BE2C (cell line): ENCODE measurements at regions not wholly inside any gene's neighbourhood (a gene's known extent, or its start where the extent isn't known, plus 50 kb on each side); places are given as distances from the start of the nearest gene placed in this dataset.

Experiments used
- DNase-seq: peaks from one replicate; pipeline ENCODE4 v3.0.0-alpha.2; 2020
- H3K27me3 ChIP-seq: fragments of 250-450 bp; sonication (Bioruptor Pico); 2 replicates; pipeline ENCODE4 v1.5.1; 2020; ENCODE audit warnings: mild to moderate bottlenecking
- H3K36me3 ChIP-seq: fragments of 250-450 bp; sonication (Bioruptor Pico); 2 replicates; pipeline ENCODE4 v1.5.1; 2020; ENCODE audit warnings: mild to moderate bottlenecking
- H3K4me1 ChIP-seq: fragments of 250-450 bp; sonication (Bioruptor Pico); 2 replicates; pipeline ENCODE4 v1.5.1; 2020
- H3K4me3 ChIP-seq: 2 replicates; pipeline ENCODE4 v1.5.1; 2011; ENCODE audit warnings: low read depth, low read length
- H3K9me3 ChIP-seq: fragments of 250-450 bp; sonication (Bioruptor Pico); 2 replicates; pipeline ENCODE4 v1.5.1; 2020
- TF ChIP-seq, protein P1 (sequence below): IDR thresholded peaks from 2 replicates; pipeline ENCODE4 v1.5.1; 2012; ENCODE audit warnings: mild to moderate bottlenecking, low read depth, low read length

DNA sequence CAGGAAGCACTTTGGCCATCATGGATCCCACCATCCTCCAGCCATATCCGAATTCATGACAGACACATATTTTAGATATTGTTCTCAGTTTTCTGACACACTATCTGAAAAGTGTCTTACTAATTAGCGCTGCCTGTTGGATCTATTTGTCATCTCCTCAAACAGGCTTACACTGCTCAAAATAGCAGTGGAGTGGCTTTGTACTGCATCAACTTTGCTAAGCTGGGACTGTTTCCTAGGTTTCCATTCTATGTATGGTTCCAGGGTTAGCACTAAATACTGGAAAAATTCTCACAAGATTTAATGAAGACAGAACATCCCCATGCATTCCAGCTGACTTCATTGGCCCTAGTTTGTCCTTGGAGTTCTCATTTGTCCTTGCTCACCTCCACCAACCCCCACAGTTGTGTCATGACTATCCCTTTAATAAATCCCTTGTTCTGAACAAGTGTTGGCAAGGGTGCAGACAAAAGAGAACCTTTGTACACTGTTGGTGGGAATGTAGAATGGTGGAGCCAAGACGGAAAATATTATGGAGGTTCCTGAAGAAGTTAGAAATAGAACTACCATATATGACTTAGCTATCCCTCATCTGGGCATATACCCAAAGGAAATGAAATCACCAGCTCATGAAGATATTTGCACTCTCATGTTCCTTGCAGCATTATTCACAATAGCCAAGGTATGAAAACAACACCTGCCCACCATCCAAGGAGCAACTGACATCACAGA is 136.5 kb upstream of the RAI14 start:
- DNase-seq, result no peak
- TF ChIP-seq, protein P1, sequence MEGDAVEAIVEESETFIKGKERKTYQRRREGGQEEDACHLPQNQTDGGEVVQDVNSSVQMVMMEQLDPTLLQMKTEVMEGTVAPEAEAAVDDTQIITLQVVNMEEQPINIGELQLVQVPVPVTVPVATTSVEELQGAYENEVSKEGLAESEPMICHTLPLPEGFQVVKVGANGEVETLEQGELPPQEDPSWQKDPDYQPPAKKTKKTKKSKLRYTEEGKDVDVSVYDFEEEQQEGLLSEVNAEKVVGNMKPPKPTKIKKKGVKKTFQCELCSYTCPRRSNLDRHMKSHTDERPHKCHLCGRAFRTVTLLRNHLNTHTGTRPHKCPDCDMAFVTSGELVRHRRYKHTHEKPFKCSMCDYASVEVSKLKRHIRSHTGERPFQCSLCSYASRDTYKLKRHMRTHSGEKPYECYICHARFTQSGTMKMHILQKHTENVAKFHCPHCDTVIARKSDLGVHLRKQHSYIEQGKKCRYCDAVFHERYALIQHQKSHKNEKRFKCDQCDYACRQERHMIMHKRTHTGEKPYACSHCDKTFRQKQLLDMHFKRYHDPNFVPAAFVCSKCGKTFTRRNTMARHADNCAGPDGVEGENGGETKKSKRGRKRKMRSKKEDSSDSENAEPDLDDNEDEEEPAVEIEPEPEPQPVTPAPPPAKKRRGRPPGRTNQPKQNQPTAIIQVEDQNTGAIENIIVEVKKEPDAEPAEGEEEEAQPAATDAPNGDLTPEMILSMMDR, result no peak
- Histone ChIP-seq H3K4me3 (no peak overlapping the region), H3K4me1 (no peaks in the 10 kb centered on the region), H3K27me3 (no peaks in the 10 kb centered on the region), H3K36me3 (no peaks in the 10 kb centered on the region), H3K9me3 (no peaks in the 10 kb centered on the region)

DNA sequence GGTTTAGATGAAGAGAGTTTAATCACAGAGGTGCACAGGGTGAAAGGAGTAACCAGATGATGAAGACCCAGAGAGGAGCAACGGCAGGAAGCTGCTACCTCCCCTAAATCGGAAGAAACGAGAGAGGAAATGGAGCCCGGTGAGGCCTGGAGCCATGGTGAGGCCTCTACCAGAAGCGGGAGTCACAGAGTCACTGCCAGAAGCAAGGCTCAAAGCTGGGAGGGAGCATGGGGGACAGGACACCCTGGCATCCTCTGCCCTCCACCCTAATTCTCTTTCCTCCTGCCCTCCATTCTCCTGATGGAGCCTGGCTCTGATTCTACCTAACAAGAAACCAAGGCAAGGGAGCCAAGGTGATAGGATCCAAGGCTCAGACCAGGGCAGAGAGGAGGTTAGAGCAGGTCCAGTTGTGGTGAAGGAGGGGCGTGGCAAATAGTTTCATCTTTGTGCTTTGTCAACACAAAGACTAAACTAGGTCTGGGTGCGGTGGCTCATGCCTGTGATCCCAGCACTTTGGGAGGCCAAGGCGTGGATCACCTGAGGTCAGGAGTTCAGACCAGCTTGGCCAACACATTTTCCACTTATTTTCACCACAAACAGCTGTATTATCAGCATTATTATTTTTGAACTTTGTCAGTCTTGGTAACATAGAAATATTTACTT is 134.4 kb upstream of the RAI14 start:
- Histone ChIP-seq H3K27me3 (no peaks in the 10 kb centered on the region), H3K4me1 (no peaks in the 10 kb centered on the region), H3K9me3 (no peaks in the 10 kb centered on the region), H3K36me3 (no peaks in the 10 kb centered on the region), H3K4me3 (no peak overlapping the region)
- TF ChIP-seq, protein P1, result no peak
- no peak for DNase-seq

DNA sequence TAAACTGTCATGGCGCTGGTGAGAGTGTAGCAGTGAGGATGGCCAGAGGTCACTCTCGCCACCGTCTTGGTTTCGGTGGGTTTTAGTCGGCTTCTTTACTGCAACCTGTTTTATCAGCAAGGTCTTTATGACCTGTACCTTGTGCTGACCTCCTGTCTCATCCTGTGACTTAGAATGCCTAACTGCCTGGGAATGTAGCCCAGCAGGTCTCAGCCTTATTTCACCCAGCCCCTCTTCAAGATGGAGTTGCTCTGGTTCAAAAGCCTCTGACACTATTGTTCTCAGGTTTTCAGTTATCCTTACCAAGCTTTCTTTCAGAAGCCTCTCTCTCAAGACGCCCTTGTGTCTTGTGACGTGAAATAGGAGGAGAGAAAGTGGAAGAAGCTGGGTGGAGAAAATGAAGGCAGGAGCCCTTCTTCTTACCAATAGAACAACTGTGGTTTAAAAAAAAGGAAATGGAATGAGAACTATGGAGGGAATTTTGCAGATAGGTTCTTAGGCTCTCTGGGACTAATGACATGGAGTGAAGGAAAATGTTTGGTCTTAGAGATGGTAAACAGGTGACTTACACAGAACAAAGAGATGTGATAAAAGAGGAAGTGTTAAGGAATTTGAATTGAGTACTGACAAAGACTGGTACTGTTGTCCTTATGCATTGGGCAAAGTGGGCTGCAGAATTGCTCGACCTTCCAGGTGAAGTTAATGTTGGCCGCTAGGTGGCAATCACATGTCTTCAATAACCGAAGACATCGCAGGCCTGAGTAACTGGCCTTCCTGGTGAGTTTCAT is 133.3 kb upstream of the RAI14 start:
- Histone ChIP-seq H3K27me3 (no peaks in the 10 kb centered on the region), H3K4me3 (no peak overlapping the region), H3K4me1 (no peaks in the 10 kb centered on the region), H3K9me3 (no peaks in the 10 kb centered on the region), H3K36me3 (no peaks in the 10 kb centered on the region)
- TF ChIP-seq, protein P1, result peak; percentile 77
- peak; percentile 72 for DNase-seq

DNA sequence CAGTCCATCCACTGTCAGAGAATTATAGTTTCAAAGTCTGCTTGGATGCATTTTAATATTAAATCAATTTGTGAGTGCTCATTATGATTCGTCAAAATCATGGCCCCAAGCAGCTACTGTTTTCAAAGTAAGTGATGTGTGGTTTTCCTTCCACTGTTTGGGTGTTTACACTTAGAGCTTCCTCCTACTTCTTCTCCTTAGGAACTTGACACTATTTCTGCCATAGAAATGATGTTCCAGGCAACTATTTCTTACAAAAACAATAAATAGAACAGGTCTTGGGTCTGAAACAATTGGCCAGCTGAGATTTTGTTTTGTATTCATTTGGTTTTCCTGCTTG is 132.8 kb upstream of the RAI14 start:
- Histone ChIP-seq H3K9me3 (no peaks in the 10 kb centered on the region), H3K4me1 (no peaks in the 10 kb centered on the region), H3K4me3 (no peak overlapping the region), H3K27me3 (no peaks in the 10 kb centered on the region), H3K36me3 (no peaks in the 10 kb centered on the region)
- no peak for DNase-seq
- TF ChIP-seq, protein P1, result no peak

DNA sequence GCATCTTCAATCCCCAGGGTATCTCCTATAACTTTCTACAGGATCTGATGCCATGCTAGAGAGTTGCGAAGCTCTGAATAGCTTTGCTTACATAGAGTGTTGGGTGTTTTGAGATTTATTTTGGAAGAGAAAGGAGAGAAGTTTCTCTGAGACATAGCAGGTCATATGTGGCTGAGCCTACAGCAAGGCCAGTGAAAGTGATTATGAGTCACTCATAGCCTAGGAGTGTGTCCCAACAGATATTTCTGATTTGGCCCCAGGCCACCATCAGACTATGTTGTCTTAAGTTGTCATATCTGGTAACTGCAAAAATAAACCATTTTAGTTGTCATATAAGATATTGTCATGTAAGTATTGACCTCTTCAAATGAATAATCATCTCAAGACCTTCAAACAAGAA is 132.0 kb upstream of the RAI14 start:
- H3K9me3 ChIP-seq, result no peaks in the 10 kb centered on the region
- no peaks in the 10 kb centered on the region for H3K36me3 ChIP-seq
- no peaks in the 10 kb centered on the region for H3K4me1 ChIP-seq
- no peak for DNase-seq
- H3K27me3 ChIP-seq, result no peaks in the 10 kb centered on the region
- no peak overlapping the region for H3K4me3 ChIP-seq
- TF ChIP-seq, protein P1, result no peak
